GM12872 (cell line): ENCODE measurements at regions not wholly inside any gene's neighbourhood (a gene's known extent, or its start where the extent isn't known, plus 50 kb on each side); places are given as distances from the start of the nearest gene placed in this dataset.

Source experiments
- TF ChIP-seq, protein P1 (sequence below): IDR thresholded peaks from 3 replicates; pipeline ENCODE4 v1.5.1; 2011; ENCODE audit warnings: low read depth, mild to moderate bottlenecking, low read length, moderate library complexity; ENCODE audit not compliant: insufficient read depth

DNA sequence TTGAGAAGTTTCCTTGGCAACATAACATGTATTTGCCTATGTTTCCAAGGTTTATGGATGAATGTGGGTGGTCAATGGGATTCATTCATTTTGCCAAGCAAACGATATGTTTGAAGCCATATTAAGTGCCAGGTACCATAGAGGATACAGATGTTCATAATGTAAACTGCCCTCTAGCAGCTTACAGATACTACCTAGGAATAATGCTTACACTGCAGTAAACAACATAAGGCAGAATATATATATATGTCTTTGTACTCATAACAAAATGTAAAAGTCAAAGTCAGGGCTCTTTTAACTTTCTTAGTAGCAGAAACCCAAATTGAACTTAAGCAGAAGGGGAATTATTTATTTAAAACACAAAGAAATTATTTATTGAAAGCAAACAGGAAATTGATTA is 171.6 kb upstream of the TNP1 start:
- TF ChIP-seq, protein P1, sequence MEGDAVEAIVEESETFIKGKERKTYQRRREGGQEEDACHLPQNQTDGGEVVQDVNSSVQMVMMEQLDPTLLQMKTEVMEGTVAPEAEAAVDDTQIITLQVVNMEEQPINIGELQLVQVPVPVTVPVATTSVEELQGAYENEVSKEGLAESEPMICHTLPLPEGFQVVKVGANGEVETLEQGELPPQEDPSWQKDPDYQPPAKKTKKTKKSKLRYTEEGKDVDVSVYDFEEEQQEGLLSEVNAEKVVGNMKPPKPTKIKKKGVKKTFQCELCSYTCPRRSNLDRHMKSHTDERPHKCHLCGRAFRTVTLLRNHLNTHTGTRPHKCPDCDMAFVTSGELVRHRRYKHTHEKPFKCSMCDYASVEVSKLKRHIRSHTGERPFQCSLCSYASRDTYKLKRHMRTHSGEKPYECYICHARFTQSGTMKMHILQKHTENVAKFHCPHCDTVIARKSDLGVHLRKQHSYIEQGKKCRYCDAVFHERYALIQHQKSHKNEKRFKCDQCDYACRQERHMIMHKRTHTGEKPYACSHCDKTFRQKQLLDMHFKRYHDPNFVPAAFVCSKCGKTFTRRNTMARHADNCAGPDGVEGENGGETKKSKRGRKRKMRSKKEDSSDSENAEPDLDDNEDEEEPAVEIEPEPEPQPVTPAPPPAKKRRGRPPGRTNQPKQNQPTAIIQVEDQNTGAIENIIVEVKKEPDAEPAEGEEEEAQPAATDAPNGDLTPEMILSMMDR, result no peak

DNA sequence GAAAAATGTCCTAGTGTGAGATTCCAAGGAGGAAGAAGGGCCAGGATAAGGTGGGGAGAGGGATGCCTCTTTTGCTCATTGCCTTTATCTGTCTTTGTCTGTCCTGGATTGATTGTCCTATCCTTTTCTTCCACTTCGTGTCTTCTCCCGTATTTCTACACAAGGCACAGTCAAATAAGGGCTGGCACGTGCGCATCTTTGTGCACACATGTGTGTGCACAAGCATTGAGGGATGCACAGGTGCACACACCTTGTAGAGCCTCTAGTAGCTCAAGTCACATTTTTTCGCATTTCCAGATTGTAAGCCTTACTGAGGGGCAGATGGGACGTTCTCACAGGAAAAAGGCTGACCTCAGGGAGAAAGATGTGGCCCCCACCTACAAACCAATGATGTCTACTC is 170.2 kb upstream of the TNP1 start:
- TF ChIP-seq, protein P1, result no peak

DNA sequence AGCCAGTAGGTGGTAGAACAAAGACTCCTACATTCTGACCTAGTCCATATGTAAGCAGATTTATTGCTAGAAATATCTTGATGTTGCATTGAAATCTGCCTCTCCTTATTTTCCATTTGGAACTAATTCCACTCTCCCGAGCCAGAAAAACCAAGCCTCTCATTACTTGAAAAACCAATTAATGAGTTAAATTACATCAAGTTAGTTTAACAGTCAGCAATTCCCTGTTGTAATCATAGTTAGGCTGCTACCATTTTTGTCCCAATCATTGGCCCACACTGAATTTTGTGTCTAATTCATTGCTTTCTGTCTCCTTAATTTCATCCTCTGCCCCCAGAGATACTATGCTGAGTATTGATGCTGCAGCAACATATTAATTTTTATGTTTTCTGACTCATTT is 168.3 kb upstream of the TNP1 start:
- TF ChIP-seq, protein P1, result no peak

DNA sequence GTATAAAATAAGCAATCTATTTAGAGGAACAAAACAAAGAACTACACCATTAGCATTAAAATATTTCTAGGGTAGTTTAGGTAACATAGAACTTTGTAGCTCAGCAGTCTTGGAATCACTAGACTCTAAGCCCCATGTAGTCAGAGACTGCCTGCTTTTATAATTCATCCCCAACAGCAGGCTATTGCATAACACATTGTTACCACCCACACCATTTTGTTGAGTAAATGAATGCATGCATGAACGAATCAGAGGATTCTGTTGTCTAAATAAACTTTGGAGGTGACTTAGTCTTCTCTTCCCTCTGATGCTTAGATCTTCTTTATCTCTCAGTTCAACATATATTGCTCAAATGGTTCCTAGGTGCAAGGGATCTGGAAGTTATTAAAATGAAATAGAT is 167.6 kb upstream of the TNP1 start:
- TF ChIP-seq, protein P1, result no peak

DNA sequence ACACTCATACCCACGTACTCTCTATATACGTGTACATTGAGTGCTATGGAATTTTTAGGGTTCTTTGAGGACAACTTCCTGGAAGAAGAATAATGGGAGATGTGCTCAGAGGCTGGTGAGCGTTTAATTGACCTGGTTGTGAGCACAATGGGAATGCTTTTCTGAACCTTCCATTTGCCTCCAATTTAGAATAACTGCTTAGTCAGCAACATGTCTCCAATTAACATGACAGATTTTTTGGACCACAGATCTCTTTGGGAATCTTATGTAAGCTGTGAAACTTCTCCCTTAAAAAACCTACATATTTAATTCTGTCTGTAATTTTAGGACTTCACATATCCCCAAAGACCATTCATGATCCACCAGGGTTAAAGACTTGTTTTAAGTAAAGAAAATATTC is 166.7 kb upstream of the TNP1 start:
- TF ChIP-seq, protein P1, result no peak

DNA sequence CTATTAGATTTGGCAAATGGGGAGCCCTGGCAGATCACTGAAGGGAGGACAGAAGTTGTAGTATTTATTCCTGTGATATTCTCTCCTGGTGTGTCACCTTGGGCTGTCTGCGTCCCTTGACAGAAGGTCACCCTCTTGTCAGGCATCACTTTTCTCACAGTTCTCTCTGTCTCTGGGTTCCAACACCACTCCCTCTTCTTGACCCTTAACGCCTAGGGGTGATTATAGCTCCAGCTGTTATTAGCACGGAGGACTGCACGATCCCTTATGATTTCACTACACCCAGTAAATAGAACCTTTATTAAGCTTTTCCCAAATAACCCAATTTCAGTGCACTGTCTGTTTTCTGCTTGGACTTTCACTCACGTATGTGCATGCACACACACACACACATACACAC is 166.3 kb upstream of the TNP1 start:
- TF ChIP-seq, protein P1, result no peak

DNA sequence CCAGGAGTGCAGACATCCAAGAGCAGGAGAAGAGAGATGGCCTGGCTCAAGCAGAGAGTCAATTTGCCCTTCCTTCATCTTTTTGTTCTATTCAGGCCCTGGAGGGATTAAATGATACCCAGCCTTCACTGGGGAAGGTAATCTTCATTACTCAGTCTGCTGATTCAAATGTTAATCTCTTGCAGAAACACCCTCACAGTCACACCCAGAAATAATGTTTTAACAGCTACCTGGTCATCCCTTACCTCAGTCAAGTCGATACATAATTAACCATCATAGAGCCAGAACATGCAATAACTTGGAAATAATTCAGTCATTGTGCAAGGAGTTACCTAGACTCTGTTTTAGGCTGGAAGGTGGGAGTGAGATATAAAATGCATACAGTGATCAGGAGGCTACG is 163.7 kb upstream of the TNP1 start:
- TF ChIP-seq, protein P1, result no peak
